ENCODE measurements at regions not wholly inside any gene's neighbourhood (a gene's known extent, or its start where the extent isn't known, plus 50 kb on each side); places are given as distances from the start of the nearest gene placed in this dataset.

DNA sequence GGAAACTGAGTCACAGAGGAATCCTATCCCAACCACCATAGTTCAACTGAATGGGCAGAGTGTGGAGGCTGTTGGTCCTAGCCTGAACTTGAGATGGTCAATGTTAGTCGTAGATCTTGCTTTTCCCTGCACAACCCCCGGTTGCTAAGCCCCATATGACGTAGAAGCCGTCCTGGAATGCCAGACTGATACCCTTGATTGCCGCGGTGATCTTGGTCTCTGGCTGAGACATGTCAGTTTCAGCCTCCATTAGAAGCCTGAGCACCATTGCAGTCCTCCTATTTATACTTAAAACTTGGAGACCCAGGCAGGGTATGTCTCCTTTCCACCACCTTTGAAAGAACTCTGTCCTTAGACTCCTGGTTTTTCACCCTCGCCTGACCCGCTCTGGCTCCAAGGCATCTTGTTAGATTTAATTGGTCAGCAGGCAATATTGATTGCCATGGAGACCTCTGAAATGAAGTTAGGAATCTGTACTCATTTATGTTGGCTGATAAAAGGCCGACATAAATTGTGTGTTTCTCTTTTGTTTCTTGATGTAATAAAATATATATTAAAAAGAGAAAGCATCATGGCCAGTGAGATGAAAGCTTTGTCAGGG lies 53.4 kb downstream of the RPLP1 start:
- DNase-seq, result no peak

DNA sequence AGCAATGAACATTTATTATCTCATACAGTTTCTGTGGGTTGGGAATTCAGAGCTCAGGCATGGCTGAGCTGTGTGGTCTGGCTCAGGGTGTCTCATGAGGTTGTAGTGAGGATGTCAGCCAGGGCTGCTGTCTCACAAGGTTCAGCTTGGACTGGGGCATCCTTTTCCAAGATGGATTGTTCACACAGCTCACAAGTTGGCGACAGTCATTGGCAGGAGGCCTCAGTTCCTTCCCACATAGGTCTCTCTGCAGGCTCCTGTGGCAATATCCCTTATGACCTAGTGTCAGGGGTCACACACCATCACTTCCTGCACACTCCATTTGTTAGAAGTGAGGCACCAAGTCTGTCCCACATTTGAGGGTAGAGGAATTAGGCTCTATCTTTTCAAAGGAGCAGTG lies 56.0 kb downstream of the RPLP1 start:
- DNase-seq, result no peak

DNA sequence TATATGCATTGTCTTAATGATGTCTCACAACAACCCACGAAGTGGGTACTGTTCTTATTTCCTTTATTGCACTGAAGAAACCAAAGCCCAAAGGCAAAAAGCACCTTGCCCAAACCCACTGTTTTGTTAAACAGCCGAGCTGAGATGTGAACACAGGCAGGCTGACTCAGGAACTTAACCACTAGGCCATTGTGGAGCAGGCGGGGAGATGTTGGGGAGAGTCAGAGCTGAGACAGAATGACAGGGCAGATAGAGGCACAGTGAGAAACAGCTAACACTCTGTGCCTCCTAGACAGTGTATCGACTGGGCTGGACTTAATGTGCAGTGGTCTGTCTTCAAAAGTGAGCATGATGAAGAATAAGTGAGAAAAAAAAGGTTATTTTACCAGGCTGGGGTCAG lies 56.5 kb downstream of the RPLP1 start:
- no peak for DNase-seq

DNA sequence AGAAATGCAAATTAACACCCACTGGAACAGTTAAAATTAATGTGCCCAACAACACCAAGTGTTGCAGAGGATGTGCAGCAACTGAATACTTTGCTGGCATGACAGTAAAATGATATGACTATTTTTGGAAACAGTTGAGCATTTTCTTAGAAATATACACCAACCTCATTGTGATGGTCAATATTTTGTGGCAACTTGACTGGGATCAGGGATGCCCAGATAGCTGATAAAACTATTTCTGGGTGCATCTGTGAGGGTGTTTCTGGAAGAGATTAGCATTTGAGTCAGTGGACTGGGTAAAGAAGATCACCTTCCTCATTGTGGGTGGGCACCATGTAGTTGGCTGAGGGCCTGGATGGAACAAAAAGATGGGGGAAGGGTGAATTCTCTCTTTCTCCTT lies 57.9 kb downstream of the RPLP1 start:
- no peak for DNase-seq

DNA sequence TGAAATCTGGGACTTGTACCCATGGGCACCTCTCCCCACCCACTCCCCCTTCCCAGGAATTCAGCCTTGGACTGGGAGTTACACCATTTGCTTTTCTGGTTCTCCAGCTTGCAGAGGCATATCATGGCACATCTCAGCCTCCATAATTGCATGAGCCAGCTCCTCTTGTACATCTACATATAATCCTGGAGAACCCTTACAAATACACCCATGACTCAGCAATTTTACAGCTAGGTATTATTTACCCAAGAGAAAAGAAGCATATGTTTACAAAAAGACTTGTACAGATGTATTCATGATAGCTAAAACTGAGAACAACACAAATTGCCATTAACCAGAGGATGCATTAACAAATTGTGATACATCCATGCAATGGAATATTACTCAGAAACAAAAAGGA lies 58.4 kb downstream of the RPLP1 start:
- no peak for DNase-seq

DNA sequence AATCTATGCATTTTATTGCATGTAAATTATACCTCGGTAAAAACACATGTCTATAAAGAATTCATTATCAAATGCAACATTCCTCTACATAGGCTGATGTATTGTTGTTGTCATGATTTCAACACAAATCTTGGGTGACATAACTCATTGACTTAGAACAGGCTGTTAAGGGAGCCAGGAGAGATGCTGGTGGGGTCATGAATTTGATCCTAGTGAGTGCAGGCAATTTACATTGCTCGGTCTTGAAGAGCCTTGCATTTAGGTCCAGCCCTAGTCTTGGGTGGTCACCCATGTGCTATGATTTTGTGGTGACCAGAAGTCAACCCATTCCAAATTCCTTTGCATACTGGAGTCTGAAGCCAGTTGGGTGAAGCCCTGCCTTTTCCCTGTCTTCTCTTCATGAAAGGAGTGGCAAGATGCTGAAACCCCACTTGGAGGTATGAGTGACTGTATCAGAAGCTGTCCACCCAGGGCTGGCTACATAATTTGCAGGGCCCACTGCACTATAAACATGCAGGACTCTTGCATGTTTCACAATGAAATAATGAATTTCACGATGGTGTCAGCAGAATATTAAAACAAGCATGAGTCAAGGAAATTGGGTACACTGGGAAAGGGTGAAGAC lies 59.2 kb downstream of the RPLP1 start:
- no peak for DNase-seq

DNA sequence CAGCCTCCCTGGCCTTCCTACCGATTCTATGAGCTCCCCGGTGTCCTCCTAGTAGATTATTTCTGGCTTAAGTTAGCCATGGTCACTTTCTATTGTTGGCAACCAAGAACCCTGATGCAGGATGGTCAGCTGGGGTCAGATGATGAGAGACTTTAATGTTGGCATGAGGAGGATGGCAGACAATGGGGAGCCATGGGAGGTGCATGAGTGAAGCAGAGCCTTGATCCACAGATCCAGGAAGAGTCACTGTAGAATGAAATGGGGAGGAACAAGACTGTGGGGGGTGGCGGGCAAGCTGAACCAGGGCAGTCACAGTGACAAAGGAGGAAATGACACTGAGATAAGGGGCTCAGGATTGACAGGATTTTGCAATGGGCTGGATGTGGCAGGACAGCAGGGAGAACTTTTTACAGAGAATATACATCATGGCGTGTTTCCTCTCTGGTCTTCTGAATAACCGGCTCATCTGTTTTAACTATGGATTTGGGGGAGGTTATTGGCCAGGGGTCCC lies 60.9 kb downstream of the RPLP1 start:
- no peak for DNase-seq

DNA sequence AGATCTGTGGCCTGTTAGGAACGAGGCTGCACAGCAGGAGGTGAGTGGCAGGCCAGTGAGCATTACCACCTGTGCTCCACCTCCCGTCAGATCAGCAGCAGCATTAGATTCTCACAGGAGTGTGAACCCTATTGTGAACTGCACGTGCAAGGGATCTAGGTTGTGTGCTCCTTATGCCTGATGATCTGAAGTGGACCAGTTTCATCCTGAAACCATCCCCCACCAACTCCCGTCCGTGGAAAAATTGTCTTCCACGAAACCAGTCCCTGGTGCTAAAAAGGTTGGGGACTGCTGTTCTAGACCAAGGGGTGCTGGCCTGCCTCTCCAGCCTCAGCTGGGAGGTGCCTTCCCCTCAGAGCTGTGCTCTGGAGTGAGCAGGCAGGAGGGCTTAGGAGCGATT lies 61.4 kb downstream of the RPLP1 start:
- no peak for DNase-seq

DNA sequence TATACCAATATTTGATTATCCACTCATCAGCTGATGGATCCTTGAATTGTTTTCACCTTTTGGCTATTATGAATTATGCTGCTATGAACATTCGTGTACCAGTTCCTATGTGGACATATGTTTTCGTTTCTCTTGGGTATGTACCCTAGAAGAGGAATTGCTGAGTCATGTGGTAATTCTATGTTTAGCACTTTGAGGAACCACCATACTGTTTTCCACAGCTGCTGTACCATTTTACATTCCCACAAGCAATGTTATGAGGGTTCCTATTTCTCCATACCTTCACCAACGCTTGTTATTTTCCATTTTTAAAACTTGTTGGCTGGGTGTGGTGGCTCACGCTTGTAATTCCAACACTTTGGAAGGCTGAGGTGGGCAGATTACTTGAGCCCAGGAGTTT lies 62.9 kb downstream of the RPLP1 start:
- DNase-seq, result no peak

DNA sequence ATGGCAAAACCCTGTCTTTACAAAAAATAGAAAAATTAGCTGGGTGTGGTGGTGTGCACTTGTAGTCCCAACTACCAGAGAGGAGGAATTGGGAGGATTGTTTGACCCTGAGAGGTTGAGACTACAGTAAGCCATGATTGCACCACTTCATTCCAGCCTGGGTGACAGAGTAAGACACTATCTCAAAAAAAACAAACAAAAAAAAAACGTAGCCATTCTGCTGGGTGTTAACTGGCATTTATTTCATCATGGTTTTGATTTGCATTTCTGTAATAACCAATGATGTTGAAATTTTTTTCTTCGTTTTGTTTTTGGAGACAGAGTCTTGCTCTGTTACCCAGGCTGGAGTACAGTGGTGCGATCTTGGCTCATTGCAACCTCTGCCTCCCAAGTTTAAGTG lies 63.3 kb downstream of the RPLP1 start:
- DNase-seq, result no peak

DNA sequence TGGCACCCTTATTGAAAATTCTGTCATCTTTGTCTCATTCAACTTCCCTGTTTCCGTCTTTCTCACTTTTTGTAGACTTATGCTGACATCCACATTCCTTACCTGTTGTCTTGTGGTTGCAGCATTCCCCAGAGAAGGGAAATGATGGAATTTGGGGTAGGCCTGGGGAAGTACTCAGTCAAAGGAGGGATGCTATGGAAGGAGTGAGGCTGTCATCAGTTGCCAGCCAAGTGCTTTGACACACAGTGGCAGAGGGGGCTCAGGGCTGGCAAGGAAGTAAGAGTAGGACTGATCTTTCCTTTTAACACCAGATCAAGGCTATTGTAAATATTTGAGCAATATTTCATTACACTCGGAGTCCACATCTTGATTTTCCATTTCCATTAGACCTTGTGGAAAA lies 64.4 kb downstream of the RPLP1 start:
- no peak for DNase-seq

DNA sequence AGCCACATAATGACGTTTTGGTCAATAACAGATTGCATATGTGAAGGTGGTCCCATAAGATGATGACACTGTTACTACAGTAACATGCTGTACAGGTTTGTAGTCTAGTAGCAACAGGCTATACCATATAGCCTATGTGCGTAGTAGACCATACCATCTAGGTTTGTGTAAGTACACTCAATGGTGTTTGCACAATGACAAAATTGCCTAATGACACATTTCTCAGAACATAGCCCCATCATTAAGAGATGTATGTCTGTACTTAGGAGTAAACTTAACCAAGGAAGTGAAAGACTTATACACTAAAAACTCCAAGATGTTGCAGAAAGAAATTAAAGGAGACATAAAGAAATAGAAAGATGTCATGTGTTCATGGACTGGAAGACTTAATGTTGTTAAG lies 66.2 kb downstream of the RPLP1 start:
- no peak for DNase-seq

DNA sequence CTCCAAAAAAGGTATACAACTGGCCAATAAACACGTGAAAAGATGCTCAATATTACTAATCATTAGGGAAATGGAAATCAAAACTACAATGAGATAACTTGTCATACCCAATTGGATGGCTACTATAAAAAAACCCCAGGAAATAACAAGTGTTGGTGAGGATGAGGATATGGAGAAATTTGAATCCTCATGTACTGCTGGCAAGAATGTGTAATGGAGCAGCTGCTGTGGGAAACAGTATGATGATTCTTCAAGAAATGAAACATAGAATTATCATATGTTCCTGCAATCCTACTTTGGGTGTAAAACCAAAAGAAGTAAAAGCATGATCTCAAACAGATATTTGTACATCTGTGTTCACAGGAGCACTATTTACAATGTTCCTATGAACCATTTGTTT lies 67.4 kb downstream of the RPLP1 start:
- DNase-seq, result no peak

DNA sequence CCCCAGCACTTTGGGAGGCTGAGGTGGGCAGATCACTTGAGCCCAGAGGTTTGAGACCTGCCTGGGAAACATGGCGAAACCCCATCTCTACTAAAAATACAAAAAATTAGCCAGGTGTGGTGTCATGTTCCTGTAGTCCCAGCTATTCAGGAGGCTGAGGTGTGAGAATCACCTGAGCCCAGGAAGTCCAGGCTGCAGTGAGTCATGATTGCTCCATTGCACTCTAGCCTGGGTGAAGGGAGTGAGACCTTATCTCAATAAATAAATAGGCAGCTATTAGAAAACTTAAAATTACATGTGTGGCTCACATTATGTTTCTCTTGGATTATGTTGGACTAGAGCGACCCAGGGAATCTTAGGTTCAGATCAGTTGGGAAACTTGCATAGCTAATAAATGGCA lies 69.7 kb downstream of the RPLP1 start:
- DNase-seq, result no peak

DNA sequence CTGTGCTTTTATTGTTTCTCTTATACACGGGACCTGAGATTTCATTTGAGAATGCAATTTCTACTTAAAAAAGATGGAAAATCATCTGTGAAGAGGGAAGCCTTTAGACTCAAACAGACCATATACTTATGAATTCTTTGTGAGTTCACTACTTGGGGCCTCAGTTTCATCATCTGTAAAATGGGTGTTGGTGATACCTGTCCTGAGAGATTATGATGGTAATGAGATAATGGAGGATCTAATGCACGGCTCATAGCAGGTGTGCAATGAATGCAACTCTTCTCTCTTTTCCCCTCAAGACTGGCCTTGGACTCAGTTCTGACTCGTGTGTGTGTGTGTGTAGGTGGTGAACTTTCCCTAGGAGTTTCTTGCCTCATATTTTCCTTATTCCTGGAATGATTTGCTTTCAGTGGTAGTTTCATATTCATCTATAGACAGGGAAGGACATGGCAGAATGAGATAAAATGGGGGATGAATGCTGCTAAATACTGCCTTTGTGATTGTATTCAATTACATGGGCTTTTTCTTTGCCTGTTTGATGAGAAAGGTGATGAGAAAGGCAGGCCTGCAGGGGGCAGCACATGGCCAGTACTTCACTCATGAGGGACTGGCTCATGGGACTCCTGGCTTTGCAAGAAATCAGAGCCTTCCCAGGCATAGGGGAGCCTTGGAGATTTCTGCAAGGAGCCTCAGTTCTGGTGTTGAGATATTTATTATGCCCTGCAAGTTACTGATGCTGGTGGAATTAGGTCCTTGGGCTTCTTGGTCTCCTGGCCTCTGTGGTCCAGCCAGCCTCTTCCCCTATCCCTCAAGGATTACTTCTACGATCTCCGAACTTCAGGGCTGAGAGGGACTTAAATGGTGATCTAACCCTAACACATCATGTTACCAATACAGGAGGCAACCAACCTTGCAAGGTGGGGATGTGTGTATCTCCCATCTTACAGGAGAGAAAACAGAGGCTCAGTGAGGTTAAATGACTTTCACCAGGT lies 70.7 kb downstream of the RPLP1 start:
- peak; percentile 50 for DNase-seq

DNA sequence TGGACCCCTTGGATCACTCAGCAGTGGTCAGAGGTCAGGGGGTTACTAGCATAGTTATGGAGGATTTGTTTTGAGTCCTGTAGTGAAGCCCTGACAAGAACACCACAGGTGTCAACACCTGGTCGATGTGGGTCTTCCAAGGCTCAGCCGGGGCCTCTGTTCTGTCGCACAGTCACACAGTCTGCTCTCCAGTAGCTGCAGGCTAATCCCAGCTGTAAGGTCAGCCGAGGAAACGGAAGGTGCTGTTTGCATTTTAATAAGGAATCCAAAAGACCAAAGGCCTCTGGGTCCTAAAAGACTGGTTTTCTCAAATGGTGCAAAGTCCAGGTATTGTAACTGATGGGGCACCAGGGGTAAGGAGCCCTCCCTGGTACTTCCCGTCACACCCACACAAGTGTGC lies 71.7 kb downstream of the RPLP1 start:
- no peak for DNase-seq

DNA sequence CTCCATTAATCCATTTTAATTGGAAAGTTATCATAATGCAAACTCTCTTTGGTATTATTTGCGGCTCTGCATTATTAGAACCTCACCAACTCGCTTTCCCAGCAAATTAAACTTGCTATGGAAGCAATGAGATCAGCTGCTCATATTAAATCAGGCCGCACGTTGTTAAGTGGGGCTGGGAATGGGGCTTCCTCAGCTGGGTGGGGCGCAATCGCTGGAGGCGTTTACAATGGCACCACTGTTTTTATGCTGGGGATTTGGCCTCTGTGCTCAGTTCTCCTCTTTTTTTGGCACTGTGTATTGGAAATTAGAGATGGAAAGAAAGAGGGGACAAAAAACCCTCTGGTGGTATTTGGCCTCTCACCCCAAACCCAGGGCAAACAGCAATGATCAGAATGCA lies 72.2 kb downstream of the RPLP1 start:
- no peak for DNase-seq

DNA sequence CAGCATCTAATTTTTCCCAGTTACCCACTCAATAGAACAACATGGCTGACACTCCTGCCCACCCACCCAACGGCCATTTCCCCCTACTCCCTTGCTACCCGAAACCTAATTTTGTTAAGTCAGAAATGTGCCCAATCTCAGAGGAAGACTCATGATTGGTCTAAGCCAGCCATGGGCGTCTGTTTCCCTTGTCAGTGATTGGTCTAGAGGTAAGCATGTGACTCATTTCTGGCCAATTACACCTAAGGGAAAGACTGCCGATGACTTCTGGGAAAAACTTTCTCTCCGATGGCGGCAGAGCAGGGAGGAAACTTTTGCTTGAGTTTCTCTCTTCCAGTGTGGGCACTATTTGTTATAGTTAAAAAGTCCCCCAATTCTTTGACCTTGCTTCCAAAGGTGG lies 72.9 kb downstream of the RPLP1 start:
- no peak for DNase-seq

DNA sequence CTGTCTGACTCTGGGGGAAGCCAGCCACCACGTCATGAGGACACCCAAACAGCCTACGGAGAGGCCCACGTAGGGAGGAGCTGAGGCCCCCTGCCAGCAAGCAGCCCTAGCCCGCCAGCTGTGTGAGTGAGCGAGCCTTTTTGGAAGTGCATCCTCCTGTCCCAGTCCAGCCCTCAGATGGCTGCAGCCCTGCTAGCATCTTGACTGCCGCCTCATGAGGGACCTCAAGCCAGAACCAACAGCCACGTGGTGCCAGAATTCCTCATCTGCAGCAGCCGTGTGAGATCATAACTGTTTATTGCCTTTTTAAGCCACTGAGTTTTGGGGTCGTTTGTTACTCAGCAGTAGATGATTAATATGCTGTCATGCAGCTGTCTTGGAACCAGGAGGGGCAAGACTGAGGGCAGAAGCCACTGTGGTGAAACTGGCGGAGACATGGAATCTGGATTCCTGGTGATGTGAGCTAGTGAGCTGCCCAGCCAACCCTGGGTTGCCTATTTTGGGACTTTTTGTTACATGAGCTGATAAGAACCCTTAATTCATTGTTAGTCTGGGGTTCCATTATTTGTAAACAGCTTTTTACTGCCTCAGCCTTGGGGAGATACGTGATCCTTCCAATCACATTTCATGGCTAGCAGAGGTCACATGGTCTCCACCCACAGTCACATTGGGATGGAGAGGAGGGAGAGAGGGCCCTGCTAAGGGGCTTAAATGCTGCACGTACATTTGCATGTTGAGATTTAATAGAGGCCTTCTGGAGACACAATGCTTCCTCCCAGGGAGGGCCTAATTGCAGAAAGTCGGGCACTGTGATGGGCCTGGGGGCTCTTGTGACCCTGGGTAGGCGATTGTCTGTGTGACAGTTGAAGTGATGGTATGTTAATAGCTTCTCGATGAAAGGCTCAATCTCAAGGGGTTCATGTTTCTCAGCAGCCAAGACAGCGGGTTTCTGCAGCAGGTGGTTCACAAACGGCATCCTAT lies 73.8 kb downstream of the RPLP1 start:
- DNase-seq, result no peak

DNA sequence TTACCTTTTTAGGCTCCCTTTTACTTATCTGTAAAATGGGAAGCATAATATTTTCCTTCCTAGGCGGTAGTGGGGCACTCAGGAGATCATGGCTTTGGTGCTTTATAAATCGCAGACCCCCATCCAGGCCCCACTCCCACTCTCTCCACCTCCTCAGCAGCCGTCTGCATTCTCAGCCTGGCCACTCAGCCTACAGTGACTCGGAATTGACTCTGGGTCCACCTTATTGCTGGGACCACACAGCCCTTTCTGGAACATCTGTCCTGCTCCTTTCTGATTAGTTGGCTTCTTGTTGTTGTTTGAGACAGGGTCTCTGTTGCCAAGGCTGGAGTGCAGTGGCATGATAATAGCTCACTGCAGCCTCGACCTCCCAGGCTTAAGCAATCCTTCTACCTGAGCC lies 76.5 kb downstream of the RPLP1 start:
- no peak for DNase-seq

DNA sequence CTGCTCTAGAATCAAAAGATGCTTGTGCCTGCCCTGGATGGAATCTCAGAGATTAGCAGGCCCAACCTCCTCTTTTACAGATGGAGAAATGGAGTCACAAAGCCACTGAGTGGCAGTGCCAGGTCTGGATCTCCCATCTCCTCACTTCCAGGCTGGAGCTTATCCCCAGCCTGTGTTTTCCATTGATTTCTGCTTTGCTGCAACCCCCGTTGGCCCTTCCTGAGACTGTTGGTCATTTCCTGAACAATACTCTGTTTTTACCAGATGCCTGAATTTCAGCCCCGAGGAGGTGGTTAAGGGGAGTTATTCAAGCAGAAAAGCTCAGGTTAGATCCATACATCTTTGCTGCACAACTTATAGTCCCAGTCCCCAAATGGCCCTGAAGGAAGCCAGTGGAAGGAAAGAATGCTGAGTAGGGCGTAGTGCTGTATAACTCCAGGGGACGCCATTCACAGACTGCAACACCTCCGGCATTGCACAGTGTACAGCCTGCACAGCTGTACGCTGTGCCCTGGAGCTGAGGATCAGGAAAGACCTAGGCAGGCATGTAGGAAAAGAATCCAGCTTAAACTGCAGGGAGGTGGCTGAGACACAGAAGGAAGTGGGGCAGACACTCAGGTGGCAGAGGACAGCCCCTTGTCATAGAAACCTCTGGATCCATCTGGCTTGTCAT lies 77.5 kb downstream of the RPLP1 start:
- no peak for DNase-seq
